ENCODE measurements at regions not wholly inside any gene's neighbourhood (a gene's known extent, or its start where the extent isn't known, plus 50 kb on each side); places are given as distances from the start of the nearest gene placed in this dataset.
"Not testable (repeated sequence)": the region's sequence is repeated elsewhere in the genome, so short reads cannot be mapped to it uniquely, and the experiment has no call there.

DNA sequence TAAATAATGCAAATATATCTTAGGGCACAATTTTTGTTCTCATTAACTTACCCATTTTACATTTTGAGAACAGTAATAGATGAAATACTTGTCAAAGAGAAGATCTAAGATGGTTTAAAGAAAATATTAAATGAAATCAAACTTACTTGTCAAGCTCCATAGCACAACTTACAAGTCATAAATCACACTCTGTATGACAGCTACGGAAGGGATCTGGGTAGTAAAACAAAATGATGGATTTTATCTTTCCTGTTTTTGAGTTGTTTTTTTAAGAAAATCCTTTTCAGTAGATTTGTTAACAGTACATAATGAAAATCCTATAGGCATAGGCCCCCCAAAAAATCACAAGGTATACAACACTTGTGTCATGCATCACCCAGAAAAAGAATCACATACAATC is 84.4 kb upstream of the ANTXRL start:
- TF ChIP-seq SUZ12 (IDR thresholded peaks at IDR 0.05); HDGF (IDR thresholded peaks at IDR 0.05; ENCODE audit: borderline replicate concordance); NFRKB (IDR thresholded peaks at IDR 0.05); TARDBP (IDR thresholded peaks at IDR 0.05); FOXA1 (IDR thresholded peaks at IDR 0.05); ELF4 (IDR thresholded peaks at IDR 0.05); BHLHE40 (IDR thresholded peaks at IDR 0.05; ENCODE audit: borderline replicate concordance); FOXM1 (IDR thresholded peaks at IDR 0.05; ENCODE audit: borderline replicate concordance): not testable (repeated sequence)
- TF ChIP-seq, protein P1, sequence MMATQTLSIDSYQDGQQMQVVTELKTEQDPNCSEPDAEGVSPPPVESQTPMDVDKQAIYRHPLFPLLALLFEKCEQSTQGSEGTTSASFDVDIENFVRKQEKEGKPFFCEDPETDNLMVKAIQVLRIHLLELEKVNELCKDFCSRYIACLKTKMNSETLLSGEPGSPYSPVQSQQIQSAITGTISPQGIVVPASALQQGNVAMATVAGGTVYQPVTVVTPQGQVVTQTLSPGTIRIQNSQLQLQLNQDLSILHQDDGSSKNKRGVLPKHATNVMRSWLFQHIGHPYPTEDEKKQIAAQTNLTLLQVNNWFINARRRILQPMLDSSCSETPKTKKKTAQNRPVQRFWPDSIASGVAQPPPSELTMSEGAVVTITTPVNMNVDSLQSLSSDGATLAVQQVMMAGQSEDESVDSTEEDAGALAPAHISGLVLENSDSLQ (IDR thresholded peaks at IDR 0.05), result peak; percentile 79
